ENCODE measurements at regions not wholly inside any gene's neighbourhood (a gene's known extent, or its start where the extent isn't known, plus 50 kb on each side); places are given as distances from the start of the nearest gene placed in this dataset.
"Not testable (repeated sequence)": the region's sequence is repeated elsewhere in the genome, so short reads cannot be mapped to it uniquely, and the experiment has no call there.

DNA sequence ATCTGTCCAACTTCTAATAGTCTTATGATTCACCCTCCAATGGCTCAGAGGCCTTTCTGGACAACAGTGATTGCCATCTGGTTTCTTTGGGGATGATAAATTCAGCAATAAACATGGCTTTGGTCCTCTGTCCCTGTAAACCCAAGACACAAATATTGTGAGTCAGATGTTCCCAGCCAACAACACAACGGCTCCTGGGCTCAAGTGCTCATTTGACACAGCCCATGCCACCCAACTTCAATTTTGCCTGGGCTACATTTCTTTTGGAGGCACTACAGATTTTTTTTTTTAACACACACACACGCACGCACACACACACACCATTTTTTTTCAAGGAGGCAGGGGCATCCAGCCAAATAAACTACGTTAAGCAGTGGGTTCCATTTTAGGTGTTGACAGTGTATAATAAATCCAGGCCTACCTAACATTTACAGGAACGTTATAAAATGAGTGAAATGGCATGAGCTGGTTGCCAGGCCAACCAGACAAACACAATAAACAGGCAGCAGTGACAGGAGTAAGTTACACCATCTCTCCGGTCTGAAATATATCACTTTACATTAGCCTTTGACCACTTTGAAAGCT is 939.9 kb upstream of the SOX9 start:
- no peak for DNase-seq

DNA sequence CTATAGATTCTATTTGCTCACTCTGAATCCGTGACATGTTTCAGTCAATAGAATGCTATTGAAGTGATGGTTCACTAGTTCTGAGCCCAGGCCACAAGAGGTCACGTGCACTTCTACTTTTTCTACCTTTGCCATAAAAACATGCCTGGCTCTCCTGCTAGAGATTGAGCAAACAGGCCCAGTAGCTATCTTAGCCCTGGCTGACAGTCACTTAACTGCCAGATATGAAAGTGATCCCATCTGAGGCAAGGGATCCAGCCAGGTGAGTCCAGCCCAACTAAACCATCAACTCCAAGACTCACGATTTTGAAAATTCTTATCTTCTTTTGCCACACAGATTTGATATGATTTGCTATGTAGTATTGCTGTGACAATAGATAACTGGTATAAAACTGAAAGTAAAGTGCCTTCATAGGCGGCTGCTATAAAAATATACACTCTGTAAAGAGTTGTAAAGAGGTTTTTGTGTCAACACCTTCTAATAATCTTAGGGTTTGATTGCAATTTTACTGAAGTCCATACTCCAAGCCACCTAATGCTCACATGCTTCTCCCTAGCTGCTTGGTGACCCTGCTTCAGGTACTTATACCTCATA is 937.7 kb upstream of the SOX9 start:
- DNase-seq: no peak

DNA sequence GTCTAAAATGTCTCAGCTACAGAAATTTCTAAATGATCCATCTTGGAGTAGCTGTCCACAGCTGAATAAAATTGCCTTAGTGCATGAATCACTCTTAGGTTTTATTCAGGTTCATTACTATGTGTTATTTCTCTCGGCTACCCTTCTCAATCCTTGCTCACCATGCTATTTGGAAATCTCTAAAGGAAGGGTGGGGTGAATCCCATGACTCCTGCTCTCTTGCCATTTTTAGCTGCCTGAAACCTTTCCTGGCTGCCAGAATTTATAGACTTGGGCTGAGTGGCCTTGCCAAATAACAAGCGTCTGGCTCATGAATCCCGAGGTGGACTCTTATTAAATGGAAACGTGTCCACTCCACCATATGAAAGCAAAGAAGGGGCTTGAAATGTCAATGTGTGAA is 936.1 kb upstream of the SOX9 start:
- DNase-seq: no peak

GRCh38 chr17:71187145-71187878 is 933.5 kb upstream of the SOX9 start:
- DNase-seq: no peak

DNA sequence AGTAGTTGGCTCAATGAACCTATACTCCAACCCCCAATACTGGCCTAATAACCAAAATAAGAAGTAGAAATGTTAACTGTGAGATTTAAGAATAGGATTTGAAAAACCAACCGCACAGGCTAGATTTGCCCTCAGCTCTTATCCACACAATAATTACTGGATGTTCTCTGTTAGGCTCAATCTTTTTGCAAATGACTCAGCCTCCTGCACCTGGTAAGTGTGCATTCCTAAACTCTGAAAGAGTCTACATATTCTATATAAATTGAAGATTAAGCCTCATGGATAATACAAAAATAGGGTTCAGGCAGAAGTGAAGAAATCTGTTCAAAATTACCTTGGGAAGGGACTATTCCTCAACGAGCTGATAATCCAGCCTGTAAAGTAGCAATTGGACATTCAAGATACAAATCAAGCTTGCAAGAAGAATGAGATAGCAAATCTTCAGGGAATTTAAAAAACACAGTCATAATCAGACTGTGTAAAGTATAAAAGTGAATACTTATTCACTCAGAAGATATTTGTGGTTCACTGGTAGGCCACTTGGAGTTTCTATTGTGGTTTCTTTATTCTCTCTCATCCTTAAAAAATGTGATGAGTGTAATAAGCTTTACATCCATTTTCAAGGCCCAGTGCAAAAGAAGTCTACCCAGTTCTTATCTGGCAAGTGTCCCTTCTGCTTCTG is 931.9 kb upstream of the SOX9 start:
- no peak for DNase-seq

GRCh38 chr17:71189493-71189831 is 931.4 kb upstream of the SOX9 start:
- DNase-seq: no peak

- no peak for DNase-seq
Observed at GRCh38 chr17:71192039-71192555, 928.7 kb upstream of the SOX9 start.

- no peak for DNase-seq
Observed at GRCh38 chr17:71192848-71193247, 928.0 kb upstream of the SOX9 start.

DNA sequence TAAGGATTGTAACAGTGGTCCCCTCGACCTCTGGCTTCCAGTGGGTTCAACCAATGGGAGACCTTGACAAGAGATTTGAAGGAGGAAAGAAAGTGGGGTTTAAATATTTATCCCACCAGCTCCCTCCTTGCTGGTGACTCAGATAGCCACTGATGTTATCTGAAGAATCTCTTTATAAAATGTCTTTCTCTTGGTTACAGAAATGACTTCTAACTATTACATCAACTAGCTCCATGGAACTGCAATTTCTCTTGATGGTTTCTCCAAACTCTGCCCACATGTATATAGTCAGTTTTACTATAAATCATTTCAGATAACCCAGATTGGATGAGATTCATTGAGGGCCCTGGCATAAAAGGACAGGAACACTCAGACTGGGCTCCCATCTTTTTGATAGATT is 920.2 kb upstream of the SOX9 start:
- DNase-seq: no peak

- DNase-seq: no peak
Observed at GRCh38 chr17:71201639-71202038, 919.2 kb upstream of the SOX9 start.

DNA sequence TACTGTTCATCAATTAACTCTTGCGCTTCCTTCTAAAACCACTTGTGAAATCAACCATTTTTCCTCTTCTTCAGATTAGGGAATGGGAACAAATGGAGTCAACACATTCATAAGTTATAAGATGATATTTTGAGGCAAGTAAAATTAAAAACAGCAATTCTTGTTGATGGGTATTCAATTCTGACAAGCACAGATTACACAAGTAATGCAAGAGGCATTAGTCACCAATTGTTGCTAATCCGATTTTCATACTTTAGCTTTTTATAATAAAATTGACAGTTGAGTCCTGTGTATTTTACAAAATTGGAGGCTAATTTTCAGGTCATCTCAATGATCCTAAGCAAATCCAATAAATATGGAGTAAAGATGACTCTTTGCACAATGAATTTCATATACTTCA is 918.4 kb upstream of the SOX9 start:
- DNase-seq: no peak

DNA sequence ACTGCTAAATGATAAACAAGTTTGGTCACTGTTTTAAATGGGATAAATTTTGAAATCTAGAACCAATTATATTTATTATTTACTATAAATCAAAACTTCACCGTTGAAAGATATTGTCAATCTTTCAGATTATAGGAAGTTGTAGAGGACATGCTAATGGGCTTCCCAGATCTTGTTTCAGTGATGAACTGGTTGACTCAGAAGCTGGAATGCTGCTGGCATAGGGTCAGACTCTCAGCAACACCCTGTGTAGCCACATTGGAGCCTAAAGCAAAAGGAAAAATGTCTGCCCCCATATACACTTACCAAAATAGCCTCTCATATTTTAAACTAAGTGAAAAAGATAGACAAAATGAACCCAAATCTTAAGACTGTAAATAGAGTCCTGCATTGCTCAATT is 916.9 kb upstream of the SOX9 start:
- no peak for DNase-seq

GRCh38 chr17:71205951-71206350 is 914.9 kb upstream of the SOX9 start:
- not testable (repeated sequence) for DNase-seq

GRCh38 chr17:71208111-71208704 is 912.6 kb upstream of the SOX9 start:
- DNase-seq: no peak

DNA sequence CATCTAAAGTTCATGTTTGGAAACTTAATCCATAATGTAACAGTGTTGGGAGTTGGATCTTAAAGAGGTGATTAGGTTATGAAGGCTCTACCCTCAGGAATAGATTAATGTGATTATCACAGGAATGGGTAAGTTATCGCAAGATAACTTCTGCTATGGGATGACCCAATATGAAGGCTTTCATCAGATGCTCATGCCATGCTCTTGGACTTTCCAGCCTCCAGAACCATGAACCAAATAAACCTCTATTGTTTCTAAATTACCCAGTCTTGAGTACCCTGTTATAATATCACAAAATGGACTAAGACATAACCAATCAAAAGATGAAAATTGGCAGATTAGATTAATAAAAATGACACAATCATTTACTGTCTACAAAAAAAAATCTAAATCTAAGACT is 906.9 kb upstream of the SOX9 start:
- no peak for DNase-seq

DNA sequence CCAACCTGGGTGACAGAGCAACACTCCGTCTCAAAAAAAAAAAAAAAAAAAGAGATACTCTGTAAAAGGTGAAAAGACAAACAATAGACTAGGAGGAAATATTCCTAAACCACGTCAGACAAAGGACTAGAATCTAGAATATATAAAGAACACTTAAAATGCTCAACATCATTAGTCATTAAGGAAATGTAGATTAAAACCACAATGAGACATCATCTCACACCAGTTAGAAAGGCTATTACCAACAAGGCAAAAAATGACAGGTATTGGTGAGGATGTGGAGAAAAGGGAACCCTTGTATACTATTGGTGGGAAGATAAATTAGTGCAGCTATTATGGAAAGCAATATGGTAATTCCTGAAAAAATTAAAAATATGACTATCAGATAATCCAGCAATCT is 903.1 kb upstream of the SOX9 start:
- no peak for DNase-seq

- no peak for DNase-seq
Observed at GRCh38 chr17:71224824-71225575, 895.8 kb upstream of the SOX9 start.

GRCh38 chr17:71227841-71228240 is 893.0 kb upstream of the SOX9 start:
- no peak for DNase-seq

DNA sequence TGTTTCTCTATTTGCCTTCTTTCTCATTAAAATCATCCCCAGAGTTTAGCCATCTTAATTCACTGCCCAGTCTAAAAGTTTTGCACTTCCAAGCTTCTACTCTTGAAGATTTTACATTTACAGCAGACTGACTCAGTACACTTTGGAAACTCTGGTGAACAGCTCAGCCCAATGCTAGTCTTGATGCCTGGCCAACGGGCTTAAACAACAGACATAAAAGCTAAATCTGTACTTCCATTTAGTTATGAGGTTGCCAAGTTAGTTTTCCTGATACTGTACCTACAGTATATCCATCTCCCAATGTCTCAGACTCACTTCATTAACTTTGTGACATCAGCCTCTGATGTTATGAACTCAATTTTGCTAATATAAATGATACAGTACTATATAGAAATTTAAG is 891.8 kb upstream of the SOX9 start:
- DNase-seq: no peak

GRCh38 chr17:71232801-71233559 is 887.8 kb upstream of the SOX9 start:
- DNase-seq: no peak

DNA sequence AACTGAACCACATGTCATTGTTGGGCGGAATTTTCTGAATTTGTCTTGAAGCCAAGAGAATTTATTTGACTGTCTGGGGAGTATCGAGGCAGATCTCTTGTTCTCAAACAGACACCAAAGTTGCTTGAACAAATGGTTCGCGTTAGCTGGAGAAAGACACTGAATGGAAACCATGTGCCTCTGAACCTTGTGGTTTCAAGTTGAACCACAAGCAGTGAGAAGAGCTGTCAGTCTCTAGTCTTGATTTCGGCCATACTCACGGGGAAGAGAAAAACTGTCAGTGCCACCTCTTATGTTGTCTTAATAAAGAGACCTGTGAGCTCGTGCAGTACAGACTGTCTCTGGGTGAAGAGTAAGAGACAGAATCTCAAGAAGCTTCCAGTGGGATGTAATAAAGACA is 886.5 kb upstream of the SOX9 start:
- DNase-seq: no peak

Data from NCI-H1048 (cell line).